ENCODE measurements at regions not wholly inside any gene's neighbourhood (a gene's known extent, or its start where the extent isn't known, plus 50 kb on each side); places are given as distances from the start of the nearest gene placed in this dataset.

DNA sequence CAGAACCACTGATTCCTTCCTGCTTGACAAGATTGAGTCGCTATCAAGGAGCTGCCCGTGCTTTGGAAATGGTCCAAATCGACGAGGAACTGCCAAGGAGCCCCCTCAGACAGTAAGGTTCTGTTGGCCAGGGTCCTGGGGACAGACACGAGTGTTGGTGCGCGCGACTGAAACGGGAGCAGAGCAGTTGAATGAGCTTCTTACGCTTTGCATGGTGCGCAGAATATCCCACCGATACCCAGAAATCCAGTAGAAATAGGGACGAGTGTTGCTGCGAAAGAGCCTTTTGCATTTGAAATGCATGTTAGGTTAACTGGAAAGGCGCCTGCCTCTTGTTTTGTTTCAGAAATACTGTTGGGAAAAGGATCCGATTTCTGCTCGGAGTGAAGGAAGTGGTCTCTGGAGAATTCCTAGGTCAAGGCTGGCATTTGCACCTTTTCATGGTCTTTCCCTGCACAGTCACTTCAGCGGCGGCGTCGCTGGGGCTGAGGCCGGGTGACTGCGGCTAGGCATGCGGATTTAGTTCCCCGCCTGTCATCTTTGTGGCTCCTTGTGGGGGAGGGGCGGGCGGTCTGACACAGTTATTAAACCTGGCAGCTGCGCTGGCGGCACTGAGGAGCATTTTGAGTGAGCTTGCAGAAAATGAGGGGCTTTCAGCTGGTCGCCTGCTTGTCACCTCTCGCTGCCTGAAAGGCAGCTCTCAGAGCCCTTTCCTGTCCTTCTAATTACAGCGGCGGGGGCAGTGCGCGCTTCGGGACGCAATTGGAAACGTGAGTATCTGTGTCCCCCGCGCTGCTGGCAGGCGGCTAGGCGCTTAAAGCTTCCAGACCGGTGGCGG lies 51.5 kb upstream of the TRIM2 start:
- TF ChIP-seq, protein P1, sequence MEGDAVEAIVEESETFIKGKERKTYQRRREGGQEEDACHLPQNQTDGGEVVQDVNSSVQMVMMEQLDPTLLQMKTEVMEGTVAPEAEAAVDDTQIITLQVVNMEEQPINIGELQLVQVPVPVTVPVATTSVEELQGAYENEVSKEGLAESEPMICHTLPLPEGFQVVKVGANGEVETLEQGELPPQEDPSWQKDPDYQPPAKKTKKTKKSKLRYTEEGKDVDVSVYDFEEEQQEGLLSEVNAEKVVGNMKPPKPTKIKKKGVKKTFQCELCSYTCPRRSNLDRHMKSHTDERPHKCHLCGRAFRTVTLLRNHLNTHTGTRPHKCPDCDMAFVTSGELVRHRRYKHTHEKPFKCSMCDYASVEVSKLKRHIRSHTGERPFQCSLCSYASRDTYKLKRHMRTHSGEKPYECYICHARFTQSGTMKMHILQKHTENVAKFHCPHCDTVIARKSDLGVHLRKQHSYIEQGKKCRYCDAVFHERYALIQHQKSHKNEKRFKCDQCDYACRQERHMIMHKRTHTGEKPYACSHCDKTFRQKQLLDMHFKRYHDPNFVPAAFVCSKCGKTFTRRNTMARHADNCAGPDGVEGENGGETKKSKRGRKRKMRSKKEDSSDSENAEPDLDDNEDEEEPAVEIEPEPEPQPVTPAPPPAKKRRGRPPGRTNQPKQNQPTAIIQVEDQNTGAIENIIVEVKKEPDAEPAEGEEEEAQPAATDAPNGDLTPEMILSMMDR (IDR thresholded peaks at IDR 0.05), result no peak
- no peak for TF ChIP-seq POLR2A (IDR thresholded peaks at IDR 0.05)

Data from esophagus squamous epithelium (tissue), 4 donors.